ENCODE measurements at regions not wholly inside any gene's neighbourhood (a gene's known extent, or its start where the extent isn't known, plus 50 kb on each side); places are given as distances from the start of the nearest gene placed in this dataset.
"Not testable (repeated sequence)": the region's sequence is repeated elsewhere in the genome, so short reads cannot be mapped to it uniquely, and the experiment has no call there.

DNA sequence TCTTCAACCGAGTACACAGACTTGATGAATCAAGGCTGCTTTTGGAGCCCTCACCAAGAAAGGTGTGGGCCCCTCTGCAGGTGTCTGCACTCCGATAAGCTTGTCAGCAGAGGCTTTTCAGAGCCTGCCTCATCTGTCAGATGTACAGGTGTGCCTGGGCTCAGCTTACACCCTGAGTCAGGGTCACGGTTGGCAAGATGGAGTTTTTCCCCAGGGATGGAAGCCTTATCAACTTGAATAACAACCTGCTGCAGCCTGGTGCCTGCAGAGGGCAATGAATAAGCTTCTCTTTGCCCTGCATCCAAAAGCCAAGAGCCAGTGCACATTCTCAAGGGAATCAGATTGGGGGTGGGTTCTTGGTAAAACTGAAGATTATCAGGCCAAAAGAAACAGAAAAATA is 427.1 kb downstream of the CD83 start:
- no peak for DNase-seq

DNA sequence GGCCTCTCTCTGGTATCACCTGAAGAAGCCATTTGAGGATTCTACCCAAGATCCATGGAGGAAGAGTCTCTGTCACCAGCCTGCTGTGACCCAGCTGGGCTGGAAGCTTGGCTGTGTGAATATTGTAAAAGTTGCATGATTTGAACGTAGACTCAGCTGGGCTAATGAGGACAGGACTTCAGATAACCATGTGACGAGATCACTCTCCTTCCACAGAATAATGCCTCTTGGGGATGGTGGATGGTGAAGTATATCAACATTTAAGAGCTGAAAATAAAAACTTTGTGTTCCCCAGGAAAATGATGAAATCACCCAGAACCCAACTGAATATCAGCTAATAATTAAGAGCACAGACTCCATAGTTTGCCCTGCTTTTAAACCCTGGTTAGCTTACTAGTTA is 427.9 kb downstream of the CD83 start:
- DNase-seq, result no peak

- DNase-seq, result no peak
Observed at GRCh38 chr6:14546036-14546435, 428.5 kb downstream of the CD83 start.

GRCh38 chr6:14547284-14547998 is 429.9 kb downstream of the CD83 start:
- no peak for DNase-seq

DNA sequence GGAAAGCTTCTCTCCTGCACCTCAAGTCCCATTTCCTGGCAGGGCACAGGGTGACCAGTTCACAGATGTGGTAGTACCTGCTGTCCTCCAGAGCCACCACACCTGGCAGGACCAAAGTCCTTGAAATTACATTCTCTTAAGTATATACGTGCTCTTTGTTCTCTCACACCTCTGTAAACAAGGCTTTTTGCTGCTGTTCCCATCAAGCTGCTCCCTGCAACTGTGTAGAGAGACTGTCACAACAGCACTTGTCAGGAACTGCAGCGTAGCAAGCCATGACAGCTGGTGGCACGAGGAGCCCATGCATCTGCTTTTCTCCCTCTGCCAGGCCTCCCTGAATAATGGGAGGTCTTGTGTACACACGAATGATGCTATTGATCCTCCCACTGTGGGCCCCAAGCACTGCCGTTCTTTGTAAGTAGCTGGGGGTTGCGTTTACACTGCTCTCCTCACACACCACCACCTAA is 431.8 kb downstream of the CD83 start:
- DNase-seq, result no peak

DNA sequence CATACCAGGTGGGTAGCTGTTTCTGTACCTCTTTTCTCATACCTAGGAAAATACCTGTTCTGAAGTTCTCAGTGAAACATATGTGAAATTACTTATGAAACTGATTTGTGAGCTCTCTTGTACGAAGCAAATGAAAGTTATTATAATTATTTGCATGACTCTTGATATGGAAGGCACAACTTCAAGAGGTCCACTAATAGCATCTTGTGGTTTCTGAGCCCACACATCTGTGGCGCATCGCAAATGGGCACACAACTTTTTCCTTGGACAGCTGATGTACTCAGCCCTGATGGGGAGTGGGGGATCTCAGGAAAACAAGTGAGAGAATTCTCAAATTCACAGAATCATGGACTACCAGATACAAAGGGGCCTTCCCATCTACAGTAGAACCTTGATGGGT is 432.3 kb downstream of the CD83 start:
- no peak for DNase-seq

DNA sequence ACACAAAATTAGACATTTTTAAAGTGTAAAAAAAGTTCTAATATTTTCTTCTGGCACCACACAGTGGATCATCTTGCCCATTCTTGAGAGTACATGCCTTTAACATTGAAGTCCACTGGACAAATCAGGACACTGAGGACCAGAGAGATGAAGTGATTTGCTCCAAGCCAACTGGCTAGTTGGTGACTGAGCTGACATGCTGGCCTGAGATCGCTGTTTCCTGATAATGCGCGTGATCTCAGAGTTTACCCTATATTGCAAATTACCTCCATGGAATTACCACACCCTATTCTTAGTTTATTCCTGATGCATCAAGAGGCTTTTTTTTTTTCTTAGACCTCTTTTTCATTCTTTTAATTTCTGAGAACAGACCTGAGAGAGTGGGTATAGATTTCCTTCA is 432.8 kb downstream of the CD83 start:
- no peak for DNase-seq

GRCh38 chr6:14550822-14551221 is 433.2 kb downstream of the CD83 start:
- no peak for DNase-seq

GRCh38 chr6:14551601-14552000 is 434.0 kb downstream of the CD83 start:
- not testable (repeated sequence) for DNase-seq

GRCh38 chr6:14552891-14553290 is 435.3 kb downstream of the CD83 start:
- no peak for DNase-seq

DNA sequence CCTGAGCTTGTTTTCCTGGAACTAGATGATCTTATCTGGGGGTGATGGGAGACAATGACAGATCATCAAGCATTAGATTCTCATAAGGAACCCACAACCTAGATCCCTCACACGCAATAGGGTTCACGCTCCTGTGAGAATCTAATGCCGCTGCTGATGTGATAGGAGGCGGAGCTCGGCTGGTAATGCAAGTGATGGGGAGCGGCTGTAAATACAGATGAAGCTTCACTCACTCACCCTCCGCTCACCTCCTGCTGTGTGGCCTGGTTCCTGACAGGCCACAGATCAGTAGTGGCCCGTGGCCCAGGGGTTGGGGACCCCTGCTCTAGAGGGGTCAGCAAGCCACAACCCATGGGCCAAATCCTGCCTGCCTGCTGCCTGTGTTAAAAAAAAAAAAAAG is 435.9 kb downstream of the CD83 start:
- DNase-seq, result no peak

- no peak for DNase-seq
Observed at GRCh38 chr6:14555804-14556203, 438.2 kb downstream of the CD83 start.

GRCh38 chr6:14559746-14560536 is 442.4 kb downstream of the CD83 start:
- no peak for DNase-seq

- not testable (repeated sequence) for DNase-seq
Observed at GRCh38 chr6:14561563-14561962, 444.0 kb downstream of the CD83 start.

DNA sequence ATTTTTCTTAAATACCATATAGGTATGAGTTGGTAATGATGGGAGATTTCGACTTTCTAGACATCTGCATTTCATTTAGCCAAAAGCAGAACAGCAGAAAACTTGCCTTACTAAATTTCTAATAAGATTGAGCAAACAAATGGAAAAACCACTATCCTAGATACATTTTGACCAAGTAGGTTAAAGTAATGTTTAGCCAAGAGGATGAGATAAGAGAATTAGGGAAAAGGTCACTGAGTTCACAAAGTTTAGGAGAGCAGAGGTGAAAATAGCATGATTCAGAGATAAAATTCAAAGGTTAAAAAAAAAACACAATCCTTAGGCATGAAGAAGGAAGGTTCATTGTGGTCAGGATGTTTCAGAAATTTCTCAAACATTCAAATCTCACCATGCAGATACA is 450.3 kb downstream of the CD83 start:
- no peak for DNase-seq

GRCh38 chr6:14569394-14569793 is 451.8 kb downstream of the CD83 start:
- DNase-seq, result no peak

DNA sequence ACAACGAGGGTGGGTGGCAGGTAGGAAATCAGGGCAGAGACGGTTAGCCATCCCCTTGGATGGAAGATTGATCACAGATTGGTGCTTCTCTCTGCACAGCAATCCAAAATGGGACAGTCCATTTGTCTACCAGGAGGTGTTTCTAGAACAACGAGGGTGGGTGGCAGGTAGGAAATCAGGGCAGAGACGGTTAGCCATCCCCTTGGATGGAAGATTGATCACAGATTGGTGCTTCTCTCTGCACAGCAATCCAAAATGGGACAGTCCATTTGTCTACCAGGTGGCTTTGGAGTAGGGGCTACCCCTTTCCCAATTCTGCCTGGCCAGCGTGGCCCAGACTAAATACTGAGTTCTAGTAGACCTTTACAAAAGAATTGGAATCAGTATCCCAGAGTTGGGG is 452.3 kb downstream of the CD83 start:
- not testable (repeated sequence) for DNase-seq

- DNase-seq, result no peak
Observed at GRCh38 chr6:14571001-14571400, 453.4 kb downstream of the CD83 start.

GRCh38 chr6:14571746-14572145 is 454.2 kb downstream of the CD83 start:
- no peak for DNase-seq

GRCh38 chr6:14573267-14573666 is 455.7 kb downstream of the CD83 start:
- DNase-seq, result no peak

DNA sequence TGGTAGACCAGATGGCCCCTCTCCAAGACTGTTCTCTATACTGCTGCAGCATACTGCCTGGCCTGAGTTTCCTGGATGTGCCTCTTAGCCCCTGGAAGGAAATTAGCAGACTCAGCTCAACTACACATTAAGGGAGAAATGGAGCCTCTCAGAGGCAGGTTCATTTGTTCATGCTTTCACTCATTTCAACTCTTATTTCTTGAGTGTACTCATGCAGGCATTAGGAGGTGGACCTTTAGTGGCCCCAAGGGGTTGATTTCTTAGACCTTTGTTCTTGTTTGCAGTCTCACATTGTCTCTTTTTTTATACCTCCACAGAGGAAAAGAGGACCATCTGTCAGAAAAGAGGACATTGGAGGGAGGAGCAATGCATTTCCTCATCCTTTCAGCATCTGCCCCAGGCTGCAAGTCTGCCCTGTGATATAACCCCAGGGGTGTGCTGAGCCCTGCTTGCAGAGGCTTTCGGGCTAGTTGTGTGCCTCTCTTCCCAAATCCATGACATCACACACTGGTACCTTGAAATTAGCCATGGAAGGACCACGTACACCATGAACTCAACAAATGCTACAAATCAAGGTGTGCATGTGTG is 456.2 kb downstream of the CD83 start:
- DNase-seq, result no peak

- DNase-seq, result no peak
Observed at GRCh38 chr6:14575961-14576360, 458.4 kb downstream of the CD83 start.

- no peak for DNase-seq
Observed at GRCh38 chr6:14578994-14579393, 461.4 kb downstream of the CD83 start.

DNA sequence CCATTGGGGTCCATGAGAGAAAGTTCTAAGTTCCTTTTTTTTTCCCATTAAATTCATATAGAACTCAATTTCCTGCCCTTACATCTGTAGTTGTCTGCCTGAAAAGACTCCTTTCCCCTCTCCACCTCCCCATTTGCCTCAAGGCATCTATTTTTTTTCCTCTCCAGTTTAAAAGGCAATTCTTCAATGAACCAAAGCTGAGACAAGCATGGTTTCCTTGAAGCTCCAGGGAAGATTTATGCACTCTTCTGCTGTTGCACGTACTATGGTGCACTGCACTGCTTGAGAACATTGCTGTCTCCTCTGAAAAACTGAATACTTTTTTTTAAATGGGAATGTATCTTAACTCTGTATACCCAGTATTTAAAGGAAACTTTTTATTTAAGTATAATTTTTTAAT is 465.2 kb downstream of the CD83 start:
- DNase-seq, result no peak

Measured in CD4-positive, alpha-beta T cell treated with Interleukin-15 for 1 hour (primary cell).